RWPE2 (cell line): ENCODE measurements at regions not wholly inside any gene's neighbourhood (a gene's known extent, or its start where the extent isn't known, plus 50 kb on each side); places are given as distances from the start of the nearest gene placed in this dataset.

ENCODE experiments used
- ATAC-seq: fragments of 200-7000 bp; cut with Tn5 transposase; 3 replicates; pipeline ENCODE4 v1.9.1; 2021; ENCODE audit warnings: low read depth
- DNase-seq: peaks from one replicate; pipeline ENCODE4 v3.0.0-alpha.2; 2020; ENCODE audit warnings: low spot score
- H3K27ac ChIP-seq: fragments of 450-650 bp; 2 replicates; pipeline ENCODE4 v1.5.1; 2017; ENCODE audit warnings: mild to moderate bottlenecking; ENCODE audit not compliant: poor library complexity, severe bottlenecking
- H3K27me3 ChIP-seq: fragments of 250-450 bp; sonication (Bioruptor Pico); 2 replicates; pipeline ENCODE4 v1.5.1; 2021; ENCODE audit warnings: mild to moderate bottlenecking, moderate library complexity; ENCODE audit not compliant: insufficient read depth, poor library complexity, severe bottlenecking
- H3K36me3 ChIP-seq: fragments of 250-450 bp; sonication (Bioruptor Pico); 2 replicates; pipeline ENCODE4 v1.5.1; 2020; ENCODE audit warnings: low read depth, mild to moderate bottlenecking, moderate library complexity
- H3K4me1 ChIP-seq: fragments of 250-450 bp; sonication (Bioruptor Pico); 2 replicates; pipeline ENCODE4 v1.5.1; 2021; ENCODE audit warnings: mild to moderate bottlenecking, moderate library complexity; ENCODE audit not compliant: insufficient read depth, poor library complexity, severe bottlenecking
- H3K4me3 ChIP-seq: fragments of 250-450 bp; sonication (Bioruptor Pico); 2 replicates; pipeline ENCODE4 v1.5.1; 2021; ENCODE audit warnings: mild to moderate bottlenecking, moderate library complexity; ENCODE audit not compliant: severe bottlenecking
- H3K9me3 ChIP-seq: fragments of 250-450 bp; sonication (Bioruptor Pico); 2 replicates; pipeline ENCODE4 v1.5.1; 2021; ENCODE audit warnings: mild to moderate bottlenecking, moderate library complexity; ENCODE audit not compliant: severe bottlenecking
- TF ChIP-seq, protein P1 (sequence below): fragments of 450-650 bp; IDR thresholded peaks from one replicate; pipeline ENCODE4 v1.5.1; 2017; ENCODE audit warnings: mild to moderate bottlenecking, moderate library complexity; ENCODE audit not compliant: poor library complexity, severe bottlenecking

DNA sequence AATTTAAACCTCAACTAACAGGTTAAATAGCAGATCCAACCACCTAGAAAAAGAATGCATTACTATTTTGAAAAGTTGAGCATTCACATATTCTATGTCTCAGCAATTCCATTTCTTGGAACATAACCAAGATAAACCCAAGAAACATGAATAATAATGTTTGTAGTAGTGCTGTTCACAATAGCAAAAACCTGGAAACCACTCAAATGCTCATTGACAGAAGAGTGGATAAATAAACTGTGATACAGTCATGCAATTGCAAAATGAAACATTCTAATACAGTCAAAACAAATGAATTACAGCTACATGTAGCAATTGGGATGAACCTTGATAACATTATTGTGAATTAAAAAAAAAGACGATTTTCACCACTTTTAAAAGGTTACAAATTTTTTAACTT is 162.8 kb upstream of the TMEM45B start:
- TF ChIP-seq, protein P1, sequence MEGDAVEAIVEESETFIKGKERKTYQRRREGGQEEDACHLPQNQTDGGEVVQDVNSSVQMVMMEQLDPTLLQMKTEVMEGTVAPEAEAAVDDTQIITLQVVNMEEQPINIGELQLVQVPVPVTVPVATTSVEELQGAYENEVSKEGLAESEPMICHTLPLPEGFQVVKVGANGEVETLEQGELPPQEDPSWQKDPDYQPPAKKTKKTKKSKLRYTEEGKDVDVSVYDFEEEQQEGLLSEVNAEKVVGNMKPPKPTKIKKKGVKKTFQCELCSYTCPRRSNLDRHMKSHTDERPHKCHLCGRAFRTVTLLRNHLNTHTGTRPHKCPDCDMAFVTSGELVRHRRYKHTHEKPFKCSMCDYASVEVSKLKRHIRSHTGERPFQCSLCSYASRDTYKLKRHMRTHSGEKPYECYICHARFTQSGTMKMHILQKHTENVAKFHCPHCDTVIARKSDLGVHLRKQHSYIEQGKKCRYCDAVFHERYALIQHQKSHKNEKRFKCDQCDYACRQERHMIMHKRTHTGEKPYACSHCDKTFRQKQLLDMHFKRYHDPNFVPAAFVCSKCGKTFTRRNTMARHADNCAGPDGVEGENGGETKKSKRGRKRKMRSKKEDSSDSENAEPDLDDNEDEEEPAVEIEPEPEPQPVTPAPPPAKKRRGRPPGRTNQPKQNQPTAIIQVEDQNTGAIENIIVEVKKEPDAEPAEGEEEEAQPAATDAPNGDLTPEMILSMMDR, result no peak
- no peaks in the 10 kb centered on the region for H3K27me3 ChIP-seq
- H3K4me3 ChIP-seq, result no peak overlapping the region
- peaks cover 15% of the 10 kb centered on the region for H3K9me3 ChIP-seq
- ATAC-seq, result peak; percentile 95
- H3K4me1 ChIP-seq, result peaks cover 9% of the 10 kb centered on the region
- no peak for DNase-seq
- no peaks in the 10 kb centered on the region for H3K36me3 ChIP-seq
- H3K27ac ChIP-seq, result no peak overlapping the region

DNA sequence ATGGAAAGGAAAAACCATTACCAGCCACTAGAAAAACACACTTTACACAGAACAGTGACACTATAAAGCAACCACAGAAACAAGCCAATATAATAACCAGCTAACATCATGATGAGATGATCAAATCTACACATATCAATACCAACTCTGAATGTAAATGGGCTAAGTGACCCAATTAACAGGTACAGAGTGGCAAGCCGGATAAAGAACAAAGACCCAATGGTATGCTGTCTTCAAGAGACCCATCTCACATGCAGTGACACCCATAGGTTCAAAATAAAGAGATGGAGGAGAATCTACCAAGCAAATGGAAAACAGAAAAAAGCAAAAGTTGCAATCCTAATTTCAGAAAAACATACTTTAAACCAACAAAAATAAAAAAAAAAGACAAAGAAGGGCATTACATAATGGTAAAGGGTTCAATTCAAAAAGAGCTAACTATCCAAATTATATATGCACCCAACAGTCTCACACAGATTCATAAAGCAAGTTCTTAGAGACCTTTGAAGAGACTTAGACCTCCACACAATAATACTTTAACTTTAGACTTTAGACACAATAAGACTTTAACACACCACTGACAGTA is 160.3 kb upstream of the TMEM45B start:
- peaks cover 15% of the 10 kb centered on the region for H3K9me3 ChIP-seq
- ATAC-seq (no peak), DNase-seq (no peak)
- H3K4me1 ChIP-seq, result peaks cover 9% of the 10 kb centered on the region
- no peak overlapping the region for H3K27ac ChIP-seq
- TF ChIP-seq, protein P1, result no peak
- H3K27me3 ChIP-seq, result no peaks in the 10 kb centered on the region
- H3K4me3 ChIP-seq, result no peak overlapping the region
- no peaks in the 10 kb centered on the region for H3K36me3 ChIP-seq

DNA sequence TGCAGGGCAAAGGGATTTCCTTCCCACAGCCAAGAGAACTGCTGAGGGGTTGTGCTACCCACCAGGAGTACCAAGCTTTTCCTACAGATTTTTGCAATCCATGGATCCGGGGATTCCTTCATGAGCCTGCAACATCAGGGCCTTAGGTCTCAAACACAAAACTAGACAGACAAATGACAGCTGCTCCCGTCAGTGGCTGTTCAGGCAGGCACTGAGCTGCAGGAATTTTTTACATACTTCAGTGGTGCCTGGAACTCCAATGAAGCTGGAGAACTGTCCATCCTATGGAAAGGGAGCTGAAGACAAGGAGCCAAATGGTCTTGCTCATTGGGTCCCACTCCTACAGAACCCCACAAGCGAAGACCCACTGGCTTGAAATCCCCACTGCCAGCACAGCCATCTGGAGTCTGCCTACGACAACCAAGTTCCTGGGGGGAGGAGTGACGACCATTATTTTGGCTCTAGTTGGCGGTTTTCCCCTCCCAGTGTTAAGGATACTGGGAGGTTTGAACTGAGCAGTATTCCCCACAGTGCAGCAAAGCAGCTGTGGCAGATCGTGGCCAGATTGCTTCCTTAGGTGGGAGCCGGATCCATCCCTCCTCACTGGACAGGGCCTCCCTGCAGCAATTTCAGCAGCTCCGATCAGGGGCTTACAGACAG is 157.7 kb upstream of the TMEM45B start:
- Histone ChIP-seq H3K36me3 (no peaks in the 10 kb centered on the region), H3K9me3 (peaks cover 15% of the 10 kb centered on the region), H3K27me3 (no peaks in the 10 kb centered on the region), H3K4me1 (peaks cover 5% of the 10 kb centered on the region), H3K27ac (no peak overlapping the region), H3K4me3 (no peak overlapping the region)
- ATAC-seq (no peak), DNase-seq (no peak)
- TF ChIP-seq, protein P1, result no peak

DNA sequence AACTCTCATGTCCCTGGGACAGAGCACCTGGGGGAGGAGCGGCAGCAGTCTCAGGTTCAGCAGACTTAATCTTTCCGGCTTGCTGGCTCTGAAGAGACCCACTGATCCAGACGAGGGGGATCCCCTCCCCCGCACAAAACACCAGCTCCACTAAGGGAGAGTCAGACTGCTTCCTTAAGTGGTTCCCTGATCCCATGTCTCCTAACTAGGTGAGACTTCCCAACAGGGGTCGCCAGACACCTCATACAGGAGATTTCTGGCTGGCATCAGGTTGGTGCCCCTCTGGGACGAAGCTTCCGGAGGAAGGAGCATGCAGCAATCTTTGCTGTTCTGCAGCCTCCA is 157.2 kb upstream of the TMEM45B start:
- Histone ChIP-seq H3K9me3 (peaks cover 15% of the 10 kb centered on the region), H3K4me1 (no peaks in the 10 kb centered on the region), H3K4me3 (no peak overlapping the region), H3K27ac (no peak overlapping the region), H3K36me3 (no peaks in the 10 kb centered on the region), H3K27me3 (no peaks in the 10 kb centered on the region)
- no peak for ATAC-seq
- TF ChIP-seq, protein P1, result no peak
- no peak for DNase-seq

DNA sequence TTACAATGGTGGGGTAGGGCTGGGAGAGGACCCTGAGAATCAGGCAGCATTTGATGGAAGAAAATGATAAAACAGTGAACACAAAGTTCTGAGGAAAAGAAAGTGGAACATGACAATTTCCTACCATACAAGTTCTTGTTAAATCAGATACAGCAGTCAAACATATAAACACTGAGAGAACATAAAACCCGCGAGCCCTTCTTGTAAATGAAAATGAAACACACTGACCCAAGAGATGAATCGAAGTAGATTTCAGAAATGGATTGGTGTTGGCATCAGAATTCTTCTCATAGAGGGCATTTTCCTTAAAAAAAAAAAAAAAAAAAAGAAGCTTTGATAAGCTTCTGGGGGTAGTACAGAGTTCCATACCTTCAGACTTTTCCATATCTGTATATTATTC is 134.7 kb upstream of the TMEM45B start:
- Histone ChIP-seq H3K9me3 (no peaks in the 10 kb centered on the region), H3K4me3 (no peak overlapping the region), H3K4me1 (no peaks in the 10 kb centered on the region), H3K36me3 (no peaks in the 10 kb centered on the region), H3K27ac (no peak overlapping the region), H3K27me3 (no peaks in the 10 kb centered on the region)
- no peak for ATAC-seq
- TF ChIP-seq, protein P1, result no peak
- no peak for DNase-seq
